8988T (cell line): ENCODE measurements at regions not wholly inside any gene's neighbourhood (a gene's known extent, or its start where the extent isn't known, plus 50 kb on each side); places are given as distances from the start of the nearest gene placed in this dataset.
"Not testable (repeated sequence)": the region's sequence is repeated elsewhere in the genome, so short reads cannot be mapped to it uniquely, and the experiment has no call there.

Experiments used
- DNase-seq: peaks from one replicate; pipeline ENCODE4 v3.0.0; 2011

GRCh38 chr2:120539937-120540718 lies 194.2 kb downstream of the INHBB start:
- no peak for DNase-seq

DNA sequence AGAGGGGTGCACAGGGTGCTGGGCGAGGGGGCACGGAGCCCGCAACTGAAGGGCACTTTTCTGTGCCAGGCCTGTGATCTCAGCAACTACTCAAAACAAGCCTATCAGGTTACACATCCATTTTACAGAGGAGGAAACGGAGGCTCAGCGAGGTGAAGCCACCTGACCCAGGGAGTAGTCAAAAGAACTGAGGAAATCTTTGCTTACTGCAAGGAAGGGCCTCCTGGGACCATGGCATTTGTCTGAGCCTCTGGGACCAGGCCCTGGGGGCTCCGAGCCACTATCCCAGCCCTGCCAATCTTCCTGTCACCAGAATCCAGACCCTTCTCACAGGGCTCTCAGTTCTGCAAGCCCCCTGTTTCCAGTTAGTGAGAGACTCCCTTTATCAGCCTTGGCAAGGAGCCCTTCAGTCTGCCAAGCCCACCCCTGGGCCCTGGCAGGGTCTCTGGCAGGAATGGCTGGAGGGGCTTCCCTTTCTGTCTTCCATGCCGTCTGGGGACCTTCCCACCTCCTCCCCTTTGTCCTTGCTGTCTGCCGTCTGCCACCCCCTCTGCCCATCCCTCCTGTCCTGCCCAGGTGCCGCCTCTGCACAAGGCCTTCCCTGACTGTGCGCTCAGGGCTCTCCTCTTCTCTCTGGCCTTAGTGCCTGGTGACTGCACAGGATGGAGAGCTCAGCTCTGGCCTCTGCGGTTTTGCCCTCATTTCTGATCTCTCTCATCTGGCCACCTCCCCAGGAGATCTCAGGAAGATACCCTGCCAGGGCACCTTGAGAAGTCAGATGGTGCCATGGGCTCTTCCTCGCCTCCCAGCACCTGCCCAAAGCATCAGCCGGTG lies 194.7 kb upstream of the GLI2 start:
- no peak for DNase-seq

DNA sequence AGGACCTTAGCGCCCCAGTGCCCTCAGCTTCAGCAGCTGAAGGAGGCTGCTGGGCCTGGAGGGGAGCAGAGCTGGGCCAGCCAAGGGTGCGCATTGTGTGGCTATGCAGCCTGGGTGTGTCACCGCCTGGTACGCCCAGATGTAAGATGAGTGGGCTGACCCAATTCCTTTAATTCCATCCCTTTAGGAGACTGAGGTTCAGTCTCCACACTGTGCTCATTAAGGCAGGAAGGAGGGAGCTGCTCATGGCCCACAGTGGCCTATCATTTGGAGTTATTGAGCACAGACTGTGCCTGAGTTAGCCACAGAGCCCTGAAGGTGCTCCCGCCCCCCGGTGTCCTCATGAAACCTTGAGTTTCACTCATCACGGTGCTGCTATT lies 194.1 kb upstream of the GLI2 start:
- DNase-seq = no peak

DNA sequence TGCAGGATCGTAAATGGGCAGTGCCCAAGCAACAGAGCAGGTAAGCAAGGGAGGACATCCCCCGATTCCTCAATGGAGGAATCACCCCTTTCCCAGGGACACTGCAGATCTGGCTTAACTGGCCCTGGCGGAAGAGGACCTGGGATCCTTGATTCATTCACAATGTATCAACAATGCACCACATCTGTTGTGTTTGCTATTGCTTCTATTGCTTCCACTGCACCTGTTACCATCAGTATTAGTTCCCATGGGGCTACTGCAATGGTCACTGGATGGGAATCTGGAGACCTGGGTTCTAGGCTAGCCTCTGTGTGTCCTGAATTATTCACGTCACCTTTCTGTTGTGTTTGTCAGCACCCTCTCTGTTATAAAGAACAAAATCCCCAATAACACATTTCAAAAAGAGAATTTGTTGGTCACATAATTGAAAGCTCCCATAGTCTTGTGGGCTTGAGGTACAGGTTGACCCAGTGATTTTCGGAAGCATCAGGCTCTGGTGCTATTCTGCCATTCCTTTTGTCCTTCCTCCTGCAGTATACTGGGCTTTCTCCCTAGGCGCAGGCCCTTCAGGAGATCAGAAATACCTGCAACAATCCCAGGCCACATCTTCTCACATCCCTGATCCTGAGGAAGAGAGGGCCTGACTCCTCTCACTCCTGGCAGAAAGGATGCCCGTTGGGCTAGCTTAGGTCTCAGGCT lies 193.5 kb upstream of the GLI2 start:
- no peak for DNase-seq

DNA sequence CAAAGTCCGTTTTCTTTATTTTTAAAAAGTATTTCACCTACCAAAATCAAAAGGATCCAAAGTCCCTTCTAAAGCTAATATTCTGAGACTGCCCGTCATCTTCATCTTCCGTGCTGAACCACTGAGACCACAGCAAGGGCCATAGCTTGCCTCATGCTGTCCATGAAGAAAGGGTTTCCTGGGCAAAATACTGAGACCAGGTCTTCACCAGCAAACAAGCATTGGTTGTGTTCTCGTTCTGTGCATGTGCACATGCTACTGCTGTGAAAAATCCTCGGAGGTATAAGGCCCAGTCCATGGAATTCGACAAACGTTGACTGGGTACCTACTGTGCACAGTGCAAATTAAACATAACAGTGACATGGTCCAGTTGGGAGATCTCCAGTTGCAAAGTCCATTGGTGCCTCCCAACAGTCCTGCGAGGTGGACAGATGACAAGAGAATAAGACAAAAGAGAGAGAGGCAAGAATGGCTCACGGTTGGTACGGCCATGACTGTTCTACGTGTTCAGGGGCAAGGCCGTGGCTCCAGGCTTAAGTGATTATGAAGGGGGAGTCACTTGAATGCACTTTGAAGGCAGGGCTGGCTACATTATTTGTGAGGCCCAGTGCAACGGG lies 192.6 kb upstream of the GLI2 start:
- no peak for DNase-seq

- DNase-seq = no peak
Measured at GRCh38 chr2:120543899-120544298, 191.8 kb upstream of the GLI2 start.

GRCh38 chr2:120544522-120544921 lies 191.1 kb upstream of the GLI2 start:
- DNase-seq = no peak

- DNase-seq = not testable (repeated sequence)
Measured at GRCh38 chr2:120545007-120545406, 190.7 kb upstream of the GLI2 start.

DNA sequence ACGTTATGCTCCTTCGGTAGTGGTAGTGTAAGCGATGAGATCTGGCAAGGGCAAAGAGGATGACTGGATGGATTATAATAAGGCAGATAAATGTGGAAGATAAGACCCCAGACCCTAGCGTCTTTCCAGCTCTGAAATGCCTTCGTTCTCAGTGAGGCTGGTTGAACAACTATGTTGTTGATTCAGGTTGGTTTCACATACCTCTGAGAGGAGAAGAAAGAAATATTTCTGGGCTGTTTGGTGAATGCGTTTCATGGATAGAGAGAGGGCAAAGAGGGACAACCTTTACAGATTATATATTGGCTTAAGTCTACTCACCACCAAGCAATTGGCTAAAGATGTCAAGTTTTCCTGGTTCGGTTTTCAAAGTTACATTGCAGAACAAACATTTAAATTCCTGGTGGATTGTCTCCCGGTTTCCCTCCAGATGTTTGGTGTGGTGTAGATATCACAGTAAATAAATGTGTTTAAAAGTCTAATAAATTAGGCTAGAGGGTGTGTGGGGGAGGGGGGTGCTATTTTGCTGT lies 190.1 kb upstream of the GLI2 start:
- DNase-seq = no peak

- no peak for DNase-seq
Measured at GRCh38 chr2:120546048-120546864, 189.4 kb upstream of the GLI2 start.

- DNase-seq = no peak
Measured at GRCh38 chr2:120546865-120547390, 188.7 kb upstream of the GLI2 start.

DNA sequence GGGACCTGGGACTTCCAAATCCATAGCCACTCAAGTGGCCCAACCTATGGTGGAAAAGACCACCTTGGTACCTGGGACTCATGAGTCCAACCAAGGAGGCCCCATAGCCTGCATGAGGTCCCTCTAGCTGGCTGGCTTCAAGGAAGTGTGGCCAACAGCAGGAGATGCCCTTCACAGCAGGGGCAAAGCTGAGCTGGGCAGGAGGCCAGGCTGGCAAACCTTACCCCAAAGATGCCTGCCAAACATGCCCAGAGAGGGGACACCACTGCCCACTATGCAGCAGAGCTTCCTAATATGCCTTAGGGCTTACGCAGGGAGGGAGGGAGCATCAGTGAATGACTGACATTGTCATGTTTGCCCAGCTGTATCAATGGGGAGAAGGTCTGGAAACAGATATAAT lies 188.0 kb upstream of the GLI2 start:
- DNase-seq = no peak

- no peak for DNase-seq
Measured at GRCh38 chr2:120548627-120549608, 186.8 kb upstream of the GLI2 start.

DNA sequence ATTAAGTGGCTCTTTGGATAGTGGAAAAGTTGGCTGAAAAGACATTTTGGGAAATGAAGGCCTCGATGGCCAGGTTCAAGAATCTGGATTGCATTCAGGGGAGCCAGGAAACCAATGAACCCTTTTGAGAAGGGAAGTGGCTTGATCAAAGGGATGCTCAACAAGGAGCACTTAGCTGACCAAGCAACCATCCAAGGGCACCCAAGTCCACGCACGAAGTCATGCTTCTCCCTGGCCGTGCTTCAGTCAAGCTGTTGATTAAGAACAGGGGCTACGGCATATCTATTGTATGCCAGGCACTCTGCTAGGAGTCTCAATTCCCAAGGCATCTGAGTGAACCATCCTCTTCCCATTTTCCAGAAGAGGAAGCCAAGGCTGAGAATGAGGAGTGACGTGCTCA lies 185.8 kb upstream of the GLI2 start:
- DNase-seq = no peak

DNA sequence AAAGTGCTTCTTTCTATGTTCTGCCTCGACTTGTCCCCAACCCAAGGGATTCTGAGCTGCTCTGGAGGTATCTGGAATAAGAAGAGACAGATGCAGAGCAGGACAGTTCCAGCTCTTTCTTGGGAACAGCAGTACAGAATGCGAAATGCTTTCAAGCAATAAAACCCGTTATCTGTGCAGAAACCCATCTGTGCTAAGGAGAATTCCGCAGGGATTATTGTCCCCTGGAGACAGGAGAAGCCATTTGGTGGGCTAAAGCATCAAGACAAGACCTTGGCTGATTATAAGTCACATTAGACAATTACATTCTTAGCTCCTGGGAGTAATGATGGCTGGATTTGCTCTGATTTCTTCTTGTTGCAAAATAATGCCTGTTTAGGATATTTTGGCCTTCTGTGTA lies 185.4 kb upstream of the GLI2 start:
- no peak for DNase-seq

- DNase-seq = no peak
Measured at GRCh38 chr2:120550893-120551446, 184.7 kb upstream of the GLI2 start.

GRCh38 chr2:120551522-120551921 lies 184.1 kb upstream of the GLI2 start:
- DNase-seq = no peak

GRCh38 chr2:120552079-120552478 lies 183.6 kb upstream of the GLI2 start:
- no peak for DNase-seq

- peak; percentile 82 for DNase-seq
Measured at GRCh38 chr2:120552800-120553481, 182.7 kb upstream of the GLI2 start.

- DNase-seq = no peak
Measured at GRCh38 chr2:120554625-120555032, 181.0 kb upstream of the GLI2 start.
